GM12878 (cell line): ENCODE measurements at regions not wholly inside any gene's neighbourhood (a gene's known extent, or its start where the extent isn't known, plus 50 kb on each side); places are given as distances from the start of the nearest gene placed in this dataset.

Source experiments
- ATAC-seq: fragments of 200-7000 bp; cut with Tn5 transposase; 3 replicates; pipeline ENCODE4 v1.9.1; 2020; ENCODE audit warnings: mild to moderate bottlenecking, moderate library complexity
- BruUV-seq: library from RNA; stranded (reverse); fragments of 400-500 nt; replicated peaks from 2 replicates; lab custom pipeline; 2021; lab: Mats Ljungman, UMichigan
- CTCF ChIA-PET: fragments of 300-600 bp; sonication (Branson Sonifier 250); formaldehyde crosslinking; extraction: SDS; loops from one replicate; lab custom pipeline; 2021; ENCODE audit warnings: inconsistent platforms; lab: Yijun Ruan, JAX
- POLR2A ChIA-PET: fragments of 350-600 bp; formaldehyde crosslinking; extraction: SDS; loops from one replicate; lab custom pipeline; 2021; ENCODE audit warnings: inconsistent platforms; lab: Charles Lee
- RAD21 ChIA-PET: fragments of 300-600 bp; sonication (Branson Sonifier 250); formaldehyde crosslinking; loops from one replicate; lab custom pipeline; 2023; ENCODE audit warnings: antibody characterized with exemption; ENCODE audit not compliant: unreplicated experiment; lab: Charles Lee
- SMC1A ChIA-PET: fragments of 300-600 bp; sonication (Branson Sonifier 250); formaldehyde crosslinking; loops from one replicate; lab custom pipeline; 2023; ENCODE audit not compliant: unreplicated experiment, uncharacterized antibody; lab: Charles Lee
- DNase-seq: peaks from one replicate; pipeline ENCODE4 v3.0.0-alpha.2; 2011; ENCODE audit warnings: low read depth, low spot score
- FAIRE-seq: peaks from 3 replicates; lab custom pipeline; 2011; peaks lifted over from hg19 to GRCh38; lab: Jason Lieb, UNC
- H2AFZ ChIP-seq: 2 replicates; pipeline ENCODE4 v1.6.0; 2011; ENCODE audit warnings: low read depth, low read length, control low read depth; ENCODE audit not compliant: control insufficient read depth
- H3K27ac ChIP-seq: 2 replicates; pipeline ENCODE4 v1.5.1; 2011; ENCODE audit warnings: control low read depth; ENCODE audit not compliant: control insufficient read depth, insufficient read depth
- H3K27me3 ChIP-seq, 2 experiments: replicated peaks in 1 of 2; 2 replicates each; pipeline versions ENCODE4 v1.6.0 to v1.6.1; 2011; ENCODE audit warnings: low read length in 1 of 2; ENCODE audit not compliant: control insufficient read depth in 2 of 2, insufficient read depth in 2 of 2
- H3K36me3 ChIP-seq, 2 experiments: 2 replicates each; pipeline ENCODE4 v1.5.1; 2011; ENCODE audit warnings: low read length in 1 of 2; ENCODE audit not compliant: control insufficient read depth in 2 of 2, insufficient read depth in 2 of 2
- H3K4me1 ChIP-seq: 2 replicates; pipeline ENCODE4 v1.6.1; 2011; ENCODE audit warnings: mild to moderate bottlenecking, low read length, moderate library complexity, mixed read lengths; ENCODE audit not compliant: control insufficient read depth, insufficient read depth
- H3K4me2 ChIP-seq: 2 replicates; pipeline ENCODE4 v1.6.0; 2011; ENCODE audit warnings: control low read depth; ENCODE audit not compliant: control insufficient read depth, insufficient read depth
- H3K4me3 ChIP-seq: fragments of 200-600 bp; sonication (generic); 2 replicates; pipeline ENCODE4 v1.5.1; 2016
- H3K79me2 ChIP-seq: 2 replicates; pipeline ENCODE4 v1.6.0; 2011; ENCODE audit warnings: low read length; ENCODE audit not compliant: control insufficient read depth, insufficient read depth
- H3K9ac ChIP-seq: 2 replicates; pipeline ENCODE4 v1.8.0; 2011; ENCODE audit warnings: low read length, control low read depth, mixed read lengths; ENCODE audit not compliant: control insufficient read depth, insufficient read depth
- H3K9me3 ChIP-seq: replicated peaks from 3 replicates; pipeline ENCODE4 v1.5.1; 2011; ENCODE audit warnings: mild to moderate bottlenecking, low read length; ENCODE audit not compliant: control insufficient read depth, insufficient read depth
- H4K20me1 ChIP-seq: 2 replicates; pipeline ENCODE4 v1.6.0; 2011; ENCODE audit not compliant: control insufficient read depth, insufficient read depth
- BHLHE40 ChIP-seq, 2 experiments: fragments of 450-650 bp in 1 of 2; IDR thresholded peaks; 2 replicates each; pipeline ENCODE4 v1.6.1; 2011 to 2017; ENCODE audit warnings: low read depth in 2 of 2, borderline replicate concordance in 1 of 2, improper control_type of control experiment in 1 of 2, low read length in 1 of 2, mild to moderate bottlenecking in 1 of 2
- HDAC6 ChIP-seq: fragments of 200-600 bp; sonication (generic); IDR thresholded peaks from one replicate; pipeline ENCODE4 v1.8.0; 2017; ENCODE audit warnings: antibody characterized with exemption; ENCODE audit not compliant: unreplicated experiment
- IKZF2 ChIP-seq, 2 experiments: fragments of 450-650 bp; IDR thresholded peaks; 2 replicates each; pipeline ENCODE4 v1.6.1; 2017; ENCODE audit warnings: mild to moderate bottlenecking in 2 of 2, moderate library complexity in 2 of 2
- PAX5 ChIP-seq: IDR thresholded peaks from 2 replicates; pipeline ENCODE4 v1.6.1; 2011; ENCODE audit warnings: low read depth, low read length, borderline replicate concordance
- ZNF274 ChIP-seq: IDR thresholded peaks from one replicate; pipeline ENCODE4 v1.8.0; 2011; ENCODE audit not compliant: insufficient read length, insufficient read depth
- WGBS: methylation state at CpG from one replicate; pipeline ENCODE4 v1.1.6; 2016; ENCODE audit warnings: low lambda C conversion rate; ENCODE audit not compliant: insufficient replicate concordance, insufficient coverage; ENCODE audit errors: missing lambda C conversion rate; 5-methylcytosine and 5-hydroxymethylcytosine counted together
- in situ Hi-C: fragments of 300-500 bp; cut with MboI; formaldehyde crosslinking; loops from 9 replicates; pipeline ENCODE4 v1.14.3; 2018; ENCODE audit warnings: mixed read lengths
- intact Hi-C: fragments of 100-400 bp; cut with micrococcal nuclease; formaldehyde crosslinking; loops from one replicate; pipeline ENCODE4 v1.14.2; 2022; ENCODE audit not compliant: unreplicated experiment
- TF ChIP-seq, protein P1 (sequence below): IDR thresholded peaks from 2 replicates; pipeline ENCODE4 v1.6.1; 2012; ENCODE audit warnings: low read depth, low read length, improper control_type of control experiment
- TF ChIP-seq, protein P2 (sequence below): fragments of 450-650 bp; IDR thresholded peaks from 2 replicates; pipeline ENCODE4 v1.6.1; 2016; ENCODE audit warnings: mild to moderate bottlenecking, moderate library complexity, borderline replicate concordance
- TF ChIP-seq, protein P3 (sequence below): fragments of 450-650 bp; IDR thresholded peaks from 2 replicates; pipeline ENCODE4 v1.6.1; 2017; ENCODE audit warnings: antibody characterized with exemption, mild to moderate bottlenecking, moderate library complexity
- TF ChIP-seq, protein P4 (sequence below): IDR thresholded peaks from 2 replicates; pipeline ENCODE4 v1.6.1; 2011; ENCODE audit warnings: mild to moderate bottlenecking, low read depth, low read length, moderate library complexity; ENCODE audit not compliant: insufficient replicate concordance
- TF ChIP-seq, protein P5 (sequence below): IDR thresholded peaks from 2 replicates; pipeline ENCODE4 v1.6.1; 2012; ENCODE audit warnings: low read depth, low read length, improper control_type of control experiment
- TF ChIP-seq, protein P6 (sequence below): fragments of 450-650 bp; IDR thresholded peaks from 2 replicates; pipeline ENCODE4 v1.6.1; 2016; ENCODE audit warnings: mild to moderate bottlenecking

DNA sequence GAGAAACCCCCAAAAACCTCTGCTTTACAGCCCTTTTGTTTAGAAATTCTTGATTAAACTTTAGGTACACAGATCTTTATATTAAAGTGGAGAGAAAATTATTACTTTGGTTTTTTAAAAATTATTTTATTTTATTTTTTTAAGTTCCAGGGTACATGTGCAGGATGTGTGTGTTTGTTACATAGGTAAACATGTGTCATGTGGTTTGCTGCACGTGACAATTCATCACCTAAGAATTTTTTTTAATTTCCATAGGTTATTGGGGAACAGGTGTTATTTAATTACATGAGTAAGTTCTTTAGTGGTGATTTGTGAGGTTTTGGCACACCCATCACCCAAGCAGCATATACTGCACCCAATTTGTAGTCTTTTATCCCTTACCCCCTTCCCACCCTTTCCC is 581.7 kb downstream of the CSNK1G3 start (continued):
- TF ChIP-seq, protein P1, sequence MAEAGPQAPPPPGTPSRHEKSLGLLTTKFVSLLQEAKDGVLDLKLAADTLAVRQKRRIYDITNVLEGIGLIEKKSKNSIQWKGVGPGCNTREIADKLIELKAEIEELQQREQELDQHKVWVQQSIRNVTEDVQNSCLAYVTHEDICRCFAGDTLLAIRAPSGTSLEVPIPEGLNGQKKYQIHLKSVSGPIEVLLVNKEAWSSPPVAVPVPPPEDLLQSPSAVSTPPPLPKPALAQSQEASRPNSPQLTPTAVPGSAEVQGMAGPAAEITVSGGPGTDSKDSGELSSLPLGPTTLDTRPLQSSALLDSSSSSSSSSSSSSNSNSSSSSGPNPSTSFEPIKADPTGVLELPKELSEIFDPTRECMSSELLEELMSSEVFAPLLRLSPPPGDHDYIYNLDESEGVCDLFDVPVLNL: no peak
- TF ChIP-seq, protein P2, sequence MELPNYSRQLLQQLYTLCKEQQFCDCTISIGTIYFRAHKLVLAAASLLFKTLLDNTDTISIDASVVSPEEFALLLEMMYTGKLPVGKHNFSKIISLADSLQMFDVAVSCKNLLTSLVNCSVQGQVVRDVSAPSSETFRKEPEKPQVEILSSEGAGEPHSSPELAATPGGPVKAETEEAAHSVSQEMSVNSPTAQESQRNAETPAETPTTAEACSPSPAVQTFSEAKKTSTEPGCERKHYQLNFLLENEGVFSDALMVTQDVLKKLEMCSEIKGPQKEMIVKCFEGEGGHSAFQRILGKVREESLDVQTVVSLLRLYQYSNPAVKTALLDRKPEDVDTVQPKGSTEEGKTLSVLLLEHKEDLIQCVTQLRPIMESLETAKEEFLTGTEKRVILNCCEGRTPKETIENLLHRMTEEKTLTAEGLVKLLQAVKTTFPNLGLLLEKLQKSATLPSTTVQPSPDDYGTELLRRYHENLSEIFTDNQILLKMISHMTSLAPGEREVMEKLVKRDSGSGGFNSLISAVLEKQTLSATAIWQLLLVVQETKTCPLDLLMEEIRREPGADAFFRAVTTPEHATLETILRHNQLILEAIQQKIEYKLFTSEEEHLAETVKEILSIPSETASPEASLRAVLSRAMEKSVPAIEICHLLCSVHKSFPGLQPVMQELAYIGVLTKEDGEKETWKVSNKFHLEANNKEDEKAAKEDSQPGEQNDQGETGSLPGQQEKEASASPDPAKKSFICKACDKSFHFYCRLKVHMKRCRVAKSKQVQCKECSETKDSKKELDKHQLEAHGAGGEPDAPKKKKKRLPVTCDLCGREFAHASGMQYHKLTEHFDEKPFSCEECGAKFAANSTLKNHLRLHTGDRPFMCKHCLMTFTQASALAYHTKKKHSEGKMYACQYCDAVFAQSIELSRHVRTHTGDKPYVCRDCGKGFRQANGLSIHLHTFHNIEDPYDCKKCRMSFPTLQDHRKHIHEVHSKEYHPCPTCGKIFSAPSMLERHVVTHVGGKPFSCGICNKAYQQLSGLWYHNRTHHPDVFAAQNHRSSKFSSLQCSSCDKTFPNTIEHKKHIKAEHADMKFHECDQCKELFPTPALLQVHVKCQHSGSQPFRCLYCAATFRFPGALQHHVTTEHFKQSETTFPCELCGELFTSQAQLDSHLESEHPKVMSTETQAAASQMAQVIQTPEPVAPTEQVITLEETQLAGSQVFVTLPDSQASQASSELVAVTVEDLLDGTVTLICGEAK: no peak

DNA sequence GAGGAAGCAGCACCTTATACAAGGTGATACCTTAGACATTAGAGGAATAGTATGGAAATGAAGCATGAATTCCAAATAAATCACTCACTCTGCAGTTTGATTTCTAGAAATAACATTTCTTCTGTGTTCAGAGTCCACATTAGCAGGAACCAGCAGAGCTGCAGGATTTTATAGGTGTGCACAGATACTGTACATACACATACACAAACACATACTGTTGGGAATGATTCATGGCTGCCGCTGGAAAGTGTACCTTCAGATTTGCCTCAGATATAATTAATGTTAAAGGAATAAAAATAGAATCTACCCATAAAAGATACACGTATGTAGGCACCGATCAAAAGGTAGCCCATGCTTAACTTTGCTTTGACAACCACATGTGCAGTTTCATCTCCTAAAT is 578.1 kb downstream of the CSNK1G3 start:
- CTCF ChIA-PET: no interaction called here
- Histone ChIP-seq H3K79me2 (no peaks in the 10 kb centered on the region), H3K4me3 (no peak overlapping the region), H3K27me3 (no peaks in the 10 kb centered on the region), H3K9ac (no peak overlapping the region), H3K9me3 (no peaks in the 10 kb centered on the region), H3K4me2 (no peak overlapping the region), H2AFZ (no peak overlapping the region), H3K36me3 (no peaks in the 10 kb centered on the region), H4K20me1 (no peaks in the 10 kb centered on the region), H3K4me1 (no peaks in the 10 kb centered on the region), H3K27ac (no peak overlapping the region)
- intact Hi-C loops: no loop called here
- FAIRE-seq (no peak), DNase-seq (no peak), ATAC-seq (no peak)
- SMC1A ChIA-PET: interaction anchor here (0.7 kb wide), 1 partner anchor 16 kb away, joined by 3 read pairs; no protein-coding TSS in a partner anchor
- BruUV-seq: no TSS peak
- in situ Hi-C loops: no loop called here
- RAD21 ChIA-PET: no interaction called here
- WGBS: 79% methylated on average over 3 of the region's 3 CpGs
- POLR2A ChIA-PET: no interaction called here
- TF ChIP-seq PAX5 (no peak), BHLHE40 (IDR thresholded peaks at IDR 0.05; ENCODE audit: borderline replicate concordance in 1 of 2, low read depth in 2 of 2, low read length in 1 of 2) (no peak), IKZF2 (IDR thresholded peaks at IDR 0.05) (no peak), ZNF274 (no peak), HDAC6 (no peak)
- TF ChIP-seq, protein P3, sequence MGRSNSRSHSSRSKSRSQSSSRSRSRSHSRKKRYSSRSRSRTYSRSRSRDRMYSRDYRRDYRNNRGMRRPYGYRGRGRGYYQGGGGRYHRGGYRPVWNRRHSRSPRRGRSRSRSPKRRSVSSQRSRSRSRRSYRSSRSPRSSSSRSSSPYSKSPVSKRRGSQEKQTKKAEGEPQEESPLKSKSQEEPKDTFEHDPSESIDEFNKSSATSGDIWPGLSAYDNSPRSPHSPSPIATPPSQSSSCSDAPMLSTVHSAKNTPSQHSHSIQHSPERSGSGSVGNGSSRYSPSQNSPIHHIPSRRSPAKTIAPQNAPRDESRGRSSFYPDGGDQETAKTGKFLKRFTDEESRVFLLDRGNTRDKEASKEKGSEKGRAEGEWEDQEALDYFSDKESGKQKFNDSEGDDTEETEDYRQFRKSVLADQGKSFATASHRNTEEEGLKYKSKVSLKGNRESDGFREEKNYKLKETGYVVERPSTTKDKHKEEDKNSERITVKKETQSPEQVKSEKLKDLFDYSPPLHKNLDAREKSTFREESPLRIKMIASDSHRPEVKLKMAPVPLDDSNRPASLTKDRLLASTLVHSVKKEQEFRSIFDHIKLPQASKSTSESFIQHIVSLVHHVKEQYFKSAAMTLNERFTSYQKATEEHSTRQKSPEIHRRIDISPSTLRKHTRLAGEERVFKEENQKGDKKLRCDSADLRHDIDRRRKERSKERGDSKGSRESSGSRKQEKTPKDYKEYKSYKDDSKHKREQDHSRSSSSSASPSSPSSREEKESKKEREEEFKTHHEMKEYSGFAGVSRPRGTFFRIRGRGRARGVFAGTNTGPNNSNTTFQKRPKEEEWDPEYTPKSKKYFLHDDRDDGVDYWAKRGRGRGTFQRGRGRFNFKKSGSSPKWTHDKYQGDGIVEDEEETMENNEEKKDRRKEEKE: no peak
- TF ChIP-seq, protein P4, sequence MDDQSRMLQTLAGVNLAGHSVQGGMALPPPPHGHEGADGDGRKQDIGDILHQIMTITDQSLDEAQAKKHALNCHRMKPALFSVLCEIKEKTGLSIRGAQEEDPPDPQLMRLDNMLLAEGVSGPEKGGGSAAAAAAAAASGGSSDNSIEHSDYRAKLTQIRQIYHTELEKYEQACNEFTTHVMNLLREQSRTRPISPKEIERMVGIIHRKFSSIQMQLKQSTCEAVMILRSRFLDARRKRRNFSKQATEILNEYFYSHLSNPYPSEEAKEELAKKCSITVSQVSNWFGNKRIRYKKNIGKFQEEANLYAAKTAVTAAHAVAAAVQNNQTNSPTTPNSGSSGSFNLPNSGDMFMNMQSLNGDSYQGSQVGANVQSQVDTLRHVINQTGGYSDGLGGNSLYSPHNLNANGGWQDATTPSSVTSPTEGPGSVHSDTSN: no peak
- TF ChIP-seq, protein P5, sequence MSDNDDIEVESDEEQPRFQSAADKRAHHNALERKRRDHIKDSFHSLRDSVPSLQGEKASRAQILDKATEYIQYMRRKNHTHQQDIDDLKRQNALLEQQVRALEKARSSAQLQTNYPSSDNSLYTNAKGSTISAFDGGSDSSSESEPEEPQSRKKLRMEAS: no peak
- TF ChIP-seq, protein P6, sequence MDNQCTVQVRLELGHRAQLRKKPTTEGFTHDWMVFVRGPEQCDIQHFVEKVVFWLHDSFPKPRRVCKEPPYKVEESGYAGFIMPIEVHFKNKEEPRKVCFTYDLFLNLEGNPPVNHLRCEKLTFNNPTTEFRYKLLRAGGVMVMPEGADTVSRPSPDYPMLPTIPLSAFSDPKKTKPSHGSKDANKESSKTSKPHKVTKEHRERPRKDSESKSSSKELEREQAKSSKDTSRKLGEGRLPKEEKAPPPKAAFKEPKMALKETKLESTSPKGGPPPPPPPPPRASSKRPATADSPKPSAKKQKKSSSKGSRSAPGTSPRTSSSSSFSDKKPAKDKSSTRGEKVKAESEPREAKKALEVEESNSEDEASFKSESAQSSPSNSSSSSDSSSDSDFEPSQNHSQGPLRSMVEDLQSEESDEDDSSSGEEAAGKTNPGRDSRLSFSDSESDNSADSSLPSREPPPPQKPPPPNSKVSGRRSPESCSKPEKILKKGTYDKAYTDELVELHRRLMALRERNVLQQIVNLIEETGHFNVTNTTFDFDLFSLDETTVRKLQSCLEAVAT: no peak
